Activated naive CD4-positive, alpha-beta T cell treated with anti-CD3 and anti-CD28 coated beads, Interleukin-2, amount 50 U/mL, for 24 hours (primary cell): ENCODE measurements at regions not wholly inside any gene's neighbourhood (a gene's known extent, or its start where the extent isn't known, plus 50 kb on each side); places are given as distances from the start of the nearest gene placed in this dataset.

Experiments used
- H3K27ac Mint-ChIP-seq: one replicate; pipeline ENCODE4 v1.8.0; 2021; ENCODE audit warnings: mild to moderate bottlenecking, mixed read lengths
- H3K27me3 Mint-ChIP-seq: one replicate; pipeline ENCODE4 v1.8.0; 2021; ENCODE audit warnings: mixed read lengths
- H3K36me3 Mint-ChIP-seq: one replicate; pipeline ENCODE4 v1.8.0; 2021; ENCODE audit warnings: mixed read lengths
- H3K4me1 Mint-ChIP-seq: one replicate; pipeline ENCODE4 v1.8.0; 2021; ENCODE audit warnings: mixed read lengths
- H3K4me3 Mint-ChIP-seq: one replicate; pipeline ENCODE4 v1.8.0; 2021; ENCODE audit warnings: mild to moderate bottlenecking, mixed read lengths
- H3K9me3 Mint-ChIP-seq: one replicate; pipeline ENCODE4 v1.8.0; 2021; ENCODE audit warnings: mixed read lengths

DNA sequence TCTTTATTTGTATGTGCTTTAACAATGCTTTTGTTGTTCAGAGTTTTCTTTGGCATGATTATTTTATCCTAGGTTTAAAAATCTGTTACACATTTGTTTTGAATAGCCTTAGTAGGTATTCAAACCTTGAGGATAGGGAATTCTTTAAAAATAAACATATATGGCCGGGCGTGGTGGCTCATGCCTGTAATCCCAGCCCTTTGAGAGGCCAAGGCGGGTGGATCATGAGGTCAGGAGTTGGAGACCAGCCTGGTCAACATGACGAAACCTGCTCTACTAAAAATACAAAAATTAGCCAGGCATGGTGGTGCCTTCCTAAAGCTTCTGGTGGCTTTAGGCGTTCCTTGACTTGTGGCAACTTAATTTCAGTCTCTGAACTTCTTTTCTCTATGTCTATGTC lies 743.3 kb upstream of the EPHA6 start:
- H3K36me3 Mint-ChIP-seq, result no peaks in the 10 kb centered on the region
- H3K9me3 Mint-ChIP-seq, result no peaks in the 10 kb centered on the region
- H3K27ac Mint-ChIP-seq, result no peak overlapping the region
- no peaks in the 10 kb centered on the region for H3K4me1 Mint-ChIP-seq
- H3K4me3 Mint-ChIP-seq, result no peak overlapping the region
- no peaks in the 10 kb centered on the region for H3K27me3 Mint-ChIP-seq

DNA sequence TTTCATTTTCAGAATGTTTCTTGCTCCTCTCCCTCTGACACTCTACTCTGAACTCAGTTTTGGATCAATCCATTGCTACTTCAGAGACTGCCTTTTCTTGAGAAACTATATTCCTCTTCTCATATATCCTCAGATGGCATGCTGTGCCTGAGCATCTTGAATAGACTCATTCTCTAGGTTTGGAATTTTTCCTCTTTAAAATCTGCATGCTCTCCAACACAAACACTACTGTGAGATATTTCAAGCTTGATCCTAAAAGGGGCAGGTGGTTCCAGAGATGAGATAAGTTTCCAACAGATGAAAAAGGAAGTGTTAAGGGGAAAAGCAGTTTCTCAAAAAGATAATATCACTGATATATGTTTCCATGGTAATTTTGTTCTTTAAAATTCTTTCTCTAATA lies 742.2 kb upstream of the EPHA6 start:
- no peaks in the 10 kb centered on the region for H3K27me3 Mint-ChIP-seq
- H3K4me3 Mint-ChIP-seq, result no peak overlapping the region
- H3K36me3 Mint-ChIP-seq, result no peaks in the 10 kb centered on the region
- no peak overlapping the region for H3K27ac Mint-ChIP-seq
- no peaks in the 10 kb centered on the region for H3K4me1 Mint-ChIP-seq
- H3K9me3 Mint-ChIP-seq, result no peaks in the 10 kb centered on the region

DNA sequence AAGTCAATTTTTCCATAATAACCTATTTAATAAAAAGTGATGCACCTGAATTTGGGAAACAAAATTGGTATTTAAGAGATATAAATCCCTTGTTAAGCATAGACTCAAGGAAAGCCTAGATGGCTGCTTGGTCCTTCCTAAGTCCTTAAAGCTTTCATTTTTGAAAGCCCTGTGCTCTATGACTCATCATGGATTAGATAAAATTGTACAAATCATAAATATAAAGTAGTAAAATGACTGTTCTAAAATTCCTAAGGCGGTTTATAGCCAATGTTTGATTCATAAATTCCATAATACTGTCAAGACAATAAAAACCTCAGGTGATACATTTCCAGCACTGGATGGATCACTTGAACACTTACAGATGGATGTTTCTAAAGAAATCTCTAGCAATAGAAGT lies 730.8 kb upstream of the EPHA6 start:
- no peak overlapping the region for H3K4me3 Mint-ChIP-seq
- H3K27ac Mint-ChIP-seq, result no peak overlapping the region
- H3K36me3 Mint-ChIP-seq, result no peaks in the 10 kb centered on the region
- peaks cover 6% of the 10 kb centered on the region for H3K9me3 Mint-ChIP-seq
- no peaks in the 10 kb centered on the region for H3K4me1 Mint-ChIP-seq
- H3K27me3 Mint-ChIP-seq, result no peaks in the 10 kb centered on the region

DNA sequence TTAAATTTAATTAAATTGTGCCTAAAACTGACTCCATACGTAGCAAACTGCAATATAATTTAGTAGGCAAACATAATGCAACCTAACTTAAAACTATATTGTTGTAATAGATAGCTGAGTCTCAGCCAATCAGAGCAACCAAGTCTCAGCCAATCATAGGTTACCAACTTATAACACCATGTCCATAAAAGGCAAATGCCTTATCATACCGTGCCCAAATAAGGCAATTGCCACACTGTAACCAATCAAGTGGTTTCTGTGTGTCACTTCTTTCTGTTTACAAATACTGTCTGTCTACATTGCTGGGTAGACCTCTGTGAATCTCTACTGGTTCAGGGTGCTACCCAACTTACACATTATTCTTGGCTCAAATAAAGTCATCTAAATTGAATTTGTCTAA lies 728.4 kb upstream of the EPHA6 start:
- peaks cover 6% of the 10 kb centered on the region for H3K9me3 Mint-ChIP-seq
- no peak overlapping the region for H3K27ac Mint-ChIP-seq
- no peaks in the 10 kb centered on the region for H3K27me3 Mint-ChIP-seq
- no peaks in the 10 kb centered on the region for H3K36me3 Mint-ChIP-seq
- H3K4me1 Mint-ChIP-seq, result no peaks in the 10 kb centered on the region
- no peak overlapping the region for H3K4me3 Mint-ChIP-seq

DNA sequence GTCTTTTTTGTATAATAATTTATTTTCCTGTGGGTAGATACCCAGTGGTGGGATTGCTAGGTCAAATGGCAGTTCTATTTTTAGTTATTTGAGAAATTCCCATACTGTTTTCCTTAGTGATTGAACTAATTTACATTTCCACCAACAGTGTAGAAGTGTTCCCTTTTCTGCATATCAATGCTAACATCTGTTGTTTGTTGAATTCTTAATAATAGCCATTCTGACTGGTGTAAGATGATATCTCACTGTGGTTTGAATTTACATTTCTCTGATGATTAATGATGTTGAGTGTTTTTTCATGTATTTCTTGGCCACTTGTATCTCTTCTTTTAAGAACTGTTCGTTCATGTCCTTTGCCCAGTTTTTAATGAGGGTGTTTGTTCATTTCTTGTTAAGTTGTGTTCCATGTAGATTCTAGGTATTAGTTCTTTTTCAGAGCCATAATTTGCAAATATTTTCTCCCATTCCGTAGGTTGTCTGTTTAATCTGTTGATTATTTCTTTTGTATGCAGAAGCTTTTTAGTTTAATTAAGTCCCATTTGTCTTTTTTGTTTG lies 713.3 kb upstream of the EPHA6 start:
- Mint-ChIP-seq H3K27ac (no peak overlapping the region), H3K4me3 (no peak overlapping the region), H3K4me1 (no peaks in the 10 kb centered on the region), H3K27me3 (no peaks in the 10 kb centered on the region), H3K9me3 (peaks cover 8% of the 10 kb centered on the region), H3K36me3 (no peaks in the 10 kb centered on the region)

DNA sequence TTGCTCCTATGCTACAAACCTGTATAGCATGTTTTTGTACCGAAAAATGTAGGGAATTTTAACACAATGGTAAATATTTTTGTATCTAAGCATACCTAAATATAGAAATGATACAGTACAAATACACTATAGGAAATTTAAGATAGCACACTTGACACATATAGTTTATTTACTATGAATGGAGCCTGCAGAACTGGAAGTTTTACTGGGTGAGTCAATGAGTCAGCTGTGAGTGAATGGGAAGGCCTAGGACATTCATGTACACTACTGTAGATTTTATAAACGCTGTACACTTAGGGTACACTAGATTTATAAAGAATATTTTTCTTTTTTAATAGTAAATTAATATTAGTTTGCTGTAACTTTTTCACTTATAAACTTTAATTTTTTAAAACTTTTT lies 707.7 kb upstream of the EPHA6 start:
- Mint-ChIP-seq H3K27me3 (no peaks in the 10 kb centered on the region), H3K9me3 (peaks cover 2% of the 10 kb centered on the region), H3K27ac (no peak overlapping the region), H3K36me3 (no peaks in the 10 kb centered on the region), H3K4me1 (no peaks in the 10 kb centered on the region), H3K4me3 (no peak overlapping the region)
